ENCODE measurements at regions not wholly inside any gene's neighbourhood (a gene's known extent, or its start where the extent isn't known, plus 50 kb on each side); places are given as distances from the start of the nearest gene placed in this dataset.

DNA sequence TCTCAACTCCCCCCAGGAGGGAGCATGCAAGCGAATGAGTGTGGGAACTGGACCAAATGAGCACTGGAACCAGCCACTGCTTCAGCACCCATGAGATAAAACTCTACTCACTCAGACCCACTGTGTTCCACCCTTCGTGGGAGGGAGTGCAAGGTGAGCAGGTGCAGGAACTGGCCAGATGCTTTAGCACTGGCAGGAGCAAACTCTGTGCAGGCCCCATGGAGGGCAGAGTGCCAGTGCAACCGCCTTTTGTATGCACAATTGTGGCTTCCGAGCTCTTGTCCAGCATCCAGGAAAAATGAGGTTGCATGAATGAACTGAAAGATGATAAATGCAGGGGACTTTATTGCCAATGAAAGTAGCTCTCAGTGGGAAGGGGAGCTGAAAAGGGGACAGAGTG lies 67.4 kb upstream of the CCDC112 start:
- Mint-ChIP-seq H3K9me3 (ENCODE audit: unreplicated experiment) (no peaks in the 10 kb centered on the region), H3K36me3 (ENCODE audit: insufficient read depth, unreplicated experiment) (no peaks in the 10 kb centered on the region), H3K27ac (ENCODE audit: low read depth, unreplicated experiment) (no peak overlapping the region), H3K4me3 (ENCODE audit: unreplicated experiment) (no peak overlapping the region), H3K27me3 (ENCODE audit: insufficient read depth, unreplicated experiment) (no peaks in the 10 kb centered on the region), H3K4me1 (ENCODE audit: insufficient read depth, unreplicated experiment) (peaks cover 9% of the 10 kb centered on the region)
- intact Hi-C loops (cut with micrococcal nuclease) = no loop called here
- TF ChIP-seq, protein P1, sequence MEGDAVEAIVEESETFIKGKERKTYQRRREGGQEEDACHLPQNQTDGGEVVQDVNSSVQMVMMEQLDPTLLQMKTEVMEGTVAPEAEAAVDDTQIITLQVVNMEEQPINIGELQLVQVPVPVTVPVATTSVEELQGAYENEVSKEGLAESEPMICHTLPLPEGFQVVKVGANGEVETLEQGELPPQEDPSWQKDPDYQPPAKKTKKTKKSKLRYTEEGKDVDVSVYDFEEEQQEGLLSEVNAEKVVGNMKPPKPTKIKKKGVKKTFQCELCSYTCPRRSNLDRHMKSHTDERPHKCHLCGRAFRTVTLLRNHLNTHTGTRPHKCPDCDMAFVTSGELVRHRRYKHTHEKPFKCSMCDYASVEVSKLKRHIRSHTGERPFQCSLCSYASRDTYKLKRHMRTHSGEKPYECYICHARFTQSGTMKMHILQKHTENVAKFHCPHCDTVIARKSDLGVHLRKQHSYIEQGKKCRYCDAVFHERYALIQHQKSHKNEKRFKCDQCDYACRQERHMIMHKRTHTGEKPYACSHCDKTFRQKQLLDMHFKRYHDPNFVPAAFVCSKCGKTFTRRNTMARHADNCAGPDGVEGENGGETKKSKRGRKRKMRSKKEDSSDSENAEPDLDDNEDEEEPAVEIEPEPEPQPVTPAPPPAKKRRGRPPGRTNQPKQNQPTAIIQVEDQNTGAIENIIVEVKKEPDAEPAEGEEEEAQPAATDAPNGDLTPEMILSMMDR (IDR thresholded peaks at IDR 0.05; ENCODE audit: unreplicated experiment) = no peak
- BruUV-seq (replicated peaks) = no TSS peak
- DNase-seq (ENCODE audit: unreplicated experiment) = no peak
- POLR2A ChIA-PET = interaction anchor here (0.5 kb wide), 1 partner anchor 161 kb away, joined by 3 read pairs; no protein-coding TSS in a partner anchor
- CTCF ChIA-PET = interaction anchor here (0.6 to 1.2 kb wide), 4 partner anchors 10 to 712 kb away, joined by 3 to 5 read pairs (median 4); no protein-coding TSS in a partner anchor

DNA sequence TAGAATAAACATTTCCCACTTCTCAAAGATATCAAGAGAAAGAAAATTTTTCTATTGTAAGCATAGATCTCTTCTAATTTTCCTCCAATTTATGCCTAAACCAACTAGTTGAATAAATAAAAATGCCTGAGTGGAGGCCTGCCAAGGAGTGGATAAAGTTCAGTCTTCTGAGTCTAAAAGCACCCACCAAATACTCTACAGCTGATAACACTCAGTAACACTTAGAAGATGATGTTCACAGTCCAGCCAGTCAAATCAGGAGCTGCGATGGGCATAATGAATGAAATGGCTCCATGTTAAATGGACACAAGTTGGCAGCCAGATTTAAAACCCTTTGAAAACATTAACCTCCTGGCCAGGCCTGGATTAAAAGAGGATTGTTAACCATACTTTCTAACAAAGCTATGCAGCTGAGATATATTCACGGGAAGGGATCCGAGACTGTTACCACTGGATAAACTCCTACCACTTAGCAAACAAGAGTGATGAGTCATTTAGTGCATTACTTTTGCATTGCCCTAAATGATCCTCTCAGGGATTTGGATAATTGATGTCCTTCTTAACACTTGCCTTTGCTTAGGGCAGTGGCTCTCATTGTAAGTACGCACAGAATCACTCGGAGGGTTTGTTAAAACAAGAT lies 63.7 kb upstream of the CCDC112 start:
- BruUV-seq (replicated peaks) = no TSS peak
- no peak overlapping the region for H3K4me3 Mint-ChIP-seq (ENCODE audit: unreplicated experiment)
- no peaks in the 10 kb centered on the region for H3K27me3 Mint-ChIP-seq (ENCODE audit: insufficient read depth, unreplicated experiment)
- ChIA-PET CTCF (no interaction called here), POLR2A (no interaction called here)
- H3K4me1 Mint-ChIP-seq (ENCODE audit: insufficient read depth, unreplicated experiment) = no peaks in the 10 kb centered on the region
- H3K9me3 Mint-ChIP-seq (ENCODE audit: unreplicated experiment) = no peaks in the 10 kb centered on the region
- TF ChIP-seq, protein P1 (IDR thresholded peaks at IDR 0.05; ENCODE audit: unreplicated experiment) = no peak
- no peak overlapping the region for H3K27ac Mint-ChIP-seq (ENCODE audit: low read depth, unreplicated experiment)
- H3K36me3 Mint-ChIP-seq (ENCODE audit: insufficient read depth, unreplicated experiment) = no peaks in the 10 kb centered on the region
- no peak for DNase-seq (ENCODE audit: unreplicated experiment)
- intact Hi-C loops (cut with micrococcal nuclease) = no loop called here

DNA sequence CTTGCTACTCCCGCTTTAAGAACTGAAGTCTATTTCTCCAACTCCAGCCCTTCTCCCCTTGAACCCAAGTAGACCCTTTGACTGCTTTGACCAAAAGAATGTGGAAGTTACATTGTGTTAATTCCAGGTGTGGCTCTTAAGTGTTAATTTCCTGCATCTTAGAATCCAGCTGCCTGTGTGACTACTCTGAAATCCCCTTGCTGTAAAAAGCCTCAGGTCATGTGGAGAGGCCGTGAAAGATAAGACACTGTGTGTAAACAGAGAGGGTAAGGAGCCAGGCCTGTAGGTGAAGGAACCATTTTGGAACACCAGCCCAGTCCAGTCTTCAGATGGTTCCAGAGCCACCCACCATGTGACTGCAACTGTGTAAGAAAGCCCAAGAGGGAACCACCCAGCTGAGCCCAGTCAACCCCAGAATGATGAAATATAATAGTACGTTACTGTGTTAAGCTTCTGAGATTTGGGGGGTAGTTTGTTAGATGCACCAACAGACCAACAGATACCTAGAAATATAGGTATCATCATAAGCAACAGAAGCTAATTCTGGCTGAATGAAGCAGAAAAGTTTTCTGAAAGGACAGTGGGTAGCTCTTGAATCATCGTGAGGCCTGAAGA lies 59.4 kb upstream of the CCDC112 start:
- intact Hi-C loops (cut with micrococcal nuclease) = no loop called here
- POLR2A ChIA-PET = no interaction called here
- DNase-seq (ENCODE audit: unreplicated experiment) = no peak
- Mint-ChIP-seq H3K9me3 (ENCODE audit: unreplicated experiment) (no peaks in the 10 kb centered on the region), H3K27ac (ENCODE audit: low read depth, unreplicated experiment) (no peak overlapping the region), H3K36me3 (ENCODE audit: insufficient read depth, unreplicated experiment) (no peaks in the 10 kb centered on the region), H3K4me3 (ENCODE audit: unreplicated experiment) (no peak overlapping the region), H3K27me3 (ENCODE audit: insufficient read depth, unreplicated experiment) (no peaks in the 10 kb centered on the region), H3K4me1 (ENCODE audit: insufficient read depth, unreplicated experiment) (peaks cover 12% of the 10 kb centered on the region)
- BruUV-seq (replicated peaks) = no TSS peak
- TF ChIP-seq, protein P1 (IDR thresholded peaks at IDR 0.05; ENCODE audit: unreplicated experiment) = no peak
- CTCF ChIA-PET = interaction anchor here (0.6 to 1.5 kb wide), 5 partner anchors 10 to 692 kb away, joined by 3 to 7 read pairs (median 3); no protein-coding TSS in a partner anchor

DNA sequence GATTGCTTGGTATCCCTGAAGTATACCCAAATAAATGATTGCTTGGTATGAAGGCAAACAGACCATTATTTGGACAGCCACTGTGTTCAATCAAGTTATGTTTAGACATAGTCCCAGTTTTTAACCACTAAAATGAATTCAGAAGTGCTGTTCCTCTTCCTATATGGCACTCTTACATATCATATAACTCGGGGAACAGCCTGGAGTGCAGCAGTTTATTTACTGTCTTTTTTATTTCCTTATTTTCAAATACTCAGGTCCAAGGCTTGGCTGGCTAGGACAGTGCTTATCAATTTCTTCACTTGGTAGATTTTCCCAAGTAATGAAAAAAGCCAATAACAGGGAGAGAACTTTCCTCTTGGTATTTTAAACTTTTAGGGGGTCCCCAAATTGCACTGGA lies 58.6 kb upstream of the CCDC112 start:
- no peak overlapping the region for H3K4me3 Mint-ChIP-seq (ENCODE audit: unreplicated experiment)
- peaks cover 14% of the 10 kb centered on the region for H3K4me1 Mint-ChIP-seq (ENCODE audit: insufficient read depth, unreplicated experiment)
- CTCF ChIA-PET = no interaction called here
- intact Hi-C loops (cut with micrococcal nuclease) = no loop called here
- TF ChIP-seq, protein P1 (IDR thresholded peaks at IDR 0.05; ENCODE audit: unreplicated experiment) = no peak
- POLR2A ChIA-PET = no interaction called here
- no TSS peak for BruUV-seq (replicated peaks)
- no peak for DNase-seq (ENCODE audit: unreplicated experiment)
- H3K27me3 Mint-ChIP-seq (ENCODE audit: insufficient read depth, unreplicated experiment) = no peaks in the 10 kb centered on the region
- H3K27ac Mint-ChIP-seq (ENCODE audit: low read depth, unreplicated experiment) = no peak overlapping the region
- no peaks in the 10 kb centered on the region for H3K9me3 Mint-ChIP-seq (ENCODE audit: unreplicated experiment)
- H3K36me3 Mint-ChIP-seq (ENCODE audit: insufficient read depth, unreplicated experiment) = no peaks in the 10 kb centered on the region
